H9 (cell line): ENCODE measurements at regions not wholly inside any gene's neighbourhood (a gene's known extent, or its start where the extent isn't known, plus 50 kb on each side); places are given as distances from the start of the nearest gene placed in this dataset.

Experiments used
- DNase-seq: peaks from one replicate; pipeline ENCODE4 v3.0.0-alpha.2; 2017
- H2AFZ ChIP-seq: one replicate; pipeline ENCODE4 v1.6.1; 2013; ENCODE audit warnings: mild to moderate bottlenecking, low read length, control low read depth, moderate library complexity
- H2AK5ac ChIP-seq: 2 replicates; pipeline ENCODE4 v1.6.1; 2013; ENCODE audit warnings: low read length, control low read depth, mixed read lengths; ENCODE audit not compliant: insufficient read length
- H2BK120ac ChIP-seq: one replicate; pipeline ENCODE4 v1.6.1; 2013; ENCODE audit warnings: low read depth, mild to moderate bottlenecking, low read length, control low read depth, inconsistent platforms; ENCODE audit not compliant: poor library complexity, severe bottlenecking
- H2BK12ac ChIP-seq: 2 replicates; pipeline ENCODE4 v1.6.1; 2013; ENCODE audit warnings: low read length, control low read depth, mixed read lengths, low read depth; ENCODE audit not compliant: insufficient read length
- H2BK15ac ChIP-seq: 2 replicates; pipeline ENCODE4 v1.6.1; 2013; ENCODE audit warnings: low read depth, low read length, control low read depth
- H2BK20ac ChIP-seq: one replicate; pipeline ENCODE4 v1.6.1; 2013; ENCODE audit warnings: low read depth, mild to moderate bottlenecking, low read length, control low read depth, inconsistent platforms; ENCODE audit not compliant: poor library complexity, severe bottlenecking
- H2BK5ac ChIP-seq: 2 replicates; pipeline ENCODE4 v1.6.1; 2013; ENCODE audit warnings: low read length, control low read depth, mixed read lengths; ENCODE audit not compliant: insufficient read length
- H3K14ac ChIP-seq: 2 replicates; pipeline ENCODE4 v1.6.1; 2013; ENCODE audit warnings: low read length, control low read depth; ENCODE audit not compliant: insufficient read depth
- H3K18ac ChIP-seq: 2 replicates; pipeline ENCODE4 v1.6.1; 2013; ENCODE audit warnings: low read depth, mild to moderate bottlenecking, mixed read lengths, low read length, control low read depth; ENCODE audit not compliant: insufficient read length
- H3K23ac ChIP-seq: 2 replicates; pipeline ENCODE4 v1.6.1; 2013; ENCODE audit warnings: low read length, control low read depth, mixed read lengths, low read depth; ENCODE audit not compliant: insufficient read length
- H3K23me2 ChIP-seq: 2 replicates; pipeline ENCODE4 v1.6.1; 2013; ENCODE audit warnings: low read depth, mild to moderate bottlenecking, mixed read lengths, low read length, control low read depth; ENCODE audit not compliant: insufficient read length, poor library complexity, severe bottlenecking
- H3K27ac ChIP-seq: 2 replicates; pipeline ENCODE4 v1.5.1; 2013; ENCODE audit warnings: low read length, control low read depth, mixed read lengths, low read depth; ENCODE audit not compliant: insufficient read length
- H3K27me3 ChIP-seq: 2 replicates; pipeline ENCODE4 v1.6.1; 2013; ENCODE audit warnings: low read length, control low read depth, inconsistent platforms; ENCODE audit not compliant: insufficient read depth
- H3K4ac ChIP-seq: 2 replicates; pipeline ENCODE4 v1.6.1; 2013; ENCODE audit warnings: low read depth, mild to moderate bottlenecking, control low read depth, inconsistent platforms, low read length, moderate library complexity
- H3K4me1 ChIP-seq: 2 replicates; pipeline ENCODE4 v1.6.1; 2013; ENCODE audit warnings: low read length, control low read depth, inconsistent platforms; ENCODE audit not compliant: insufficient read depth
- H3K4me2 ChIP-seq: 2 replicates; pipeline ENCODE4 v1.6.1; 2013; ENCODE audit warnings: low read length, control low read depth, mixed read lengths; ENCODE audit not compliant: insufficient read length, insufficient read depth
- H3K56ac ChIP-seq: 2 replicates; pipeline ENCODE4 v1.6.1; 2013; ENCODE audit warnings: low read depth, mild to moderate bottlenecking, mixed read lengths, low read length, control low read depth; ENCODE audit not compliant: insufficient read length
- H3K79me1 ChIP-seq: 2 replicates; pipeline ENCODE4 v1.6.1; 2013; ENCODE audit warnings: low read depth, mild to moderate bottlenecking, moderate library complexity, low read length, control low read depth, inconsistent platforms; ENCODE audit not compliant: insufficient read depth, poor library complexity, severe bottlenecking
- H3K79me2 ChIP-seq: 2 replicates; pipeline ENCODE4 v1.6.1; 2013; ENCODE audit warnings: low read length, control low read depth, inconsistent platforms; ENCODE audit not compliant: insufficient read depth
- H3K9ac ChIP-seq: 2 replicates; pipeline ENCODE4 v1.6.1; 2013; ENCODE audit warnings: low read length, control low read depth, mixed read lengths; ENCODE audit not compliant: insufficient read length; ENCODE audit errors: extremely low read depth
- H3K9me3 ChIP-seq: one replicate; pipeline ENCODE4 v1.6.1; 2013; ENCODE audit warnings: low read depth, low read length, inconsistent platforms; ENCODE audit not compliant: control insufficient read depth
- H3T11ph ChIP-seq: one replicate; pipeline ENCODE4 v1.6.1; 2013; ENCODE audit warnings: mild to moderate bottlenecking, low read length, control low read depth, inconsistent platforms
- H4K20me1 ChIP-seq: one replicate; pipeline ENCODE4 v1.6.1; 2013; ENCODE audit not compliant: control insufficient read depth, insufficient read length, insufficient read depth
- H4K5ac ChIP-seq: 2 replicates; pipeline ENCODE4 v1.6.1; 2013; ENCODE audit warnings: low read depth, mild to moderate bottlenecking, mixed read lengths, low read length, control low read depth; ENCODE audit not compliant: insufficient read length
- H4K8ac ChIP-seq: replicated peaks from 2 replicates; pipeline ENCODE4 v1.6.1; 2013; ENCODE audit warnings: low read length, control low read depth, mixed read lengths, low read depth; ENCODE audit not compliant: insufficient read length
- H4K91ac ChIP-seq: 2 replicates; pipeline ENCODE4 v1.6.1; 2013; ENCODE audit warnings: low read depth, mild to moderate bottlenecking, moderate library complexity, mixed read lengths, low read length, control low read depth; ENCODE audit not compliant: insufficient read length
- H3K27ac Mint-ChIP-seq, 3 experiments: 2 replicates in 2 of 3; 3 replicates in 1 of 3; pipeline ENCODE4 v1.8.0; 2020 to 2021; ENCODE audit warnings: mixed read lengths in 3 of 3, mild to moderate bottlenecking in 1 of 3, moderate library complexity in 1 of 3
- H3K27me3 Mint-ChIP-seq: 2 replicates; pipeline ENCODE4 v1.8.0; 2021; ENCODE audit warnings: low read depth, mild to moderate bottlenecking, moderate library complexity, mixed read lengths
- H3K36me3 Mint-ChIP-seq, 3 experiments: 2 replicates in 2 of 3; 3 replicates in 1 of 3; pipeline ENCODE4 v1.8.0; 2020 to 2021; ENCODE audit warnings: low read depth in 3 of 3, mixed read lengths in 3 of 3; ENCODE audit not compliant: insufficient read depth in 1 of 3
- H3K4me1 Mint-ChIP-seq, 2 experiments: 2 replicates each; pipeline ENCODE4 v1.8.0; 2020; ENCODE audit warnings: mixed read lengths in 2 of 2
- H3K4me3 Mint-ChIP-seq, 2 experiments: 2 replicates in 1 of 2; 3 replicates in 1 of 2; pipeline ENCODE4 v1.8.0; 2020 to 2021; ENCODE audit warnings: mild to moderate bottlenecking in 2 of 2, mixed read lengths in 2 of 2, moderate library complexity in 1 of 2
- H3K9me3 Mint-ChIP-seq, 2 experiments: 2 replicates in 1 of 2; 3 replicates in 1 of 2; pipeline ENCODE4 v1.8.0; 2020; ENCODE audit warnings: mild to moderate bottlenecking in 2 of 2, mixed read lengths in 2 of 2, moderate library complexity in 1 of 2
- CTCF ChIP-seq: fragments of 200-600 bp; sonication (generic); conservative IDR thresholded peaks from 3 replicates; pipeline ENCODE4 v1.8.0; 2021; ENCODE audit warnings: antibody characterized with exemption, mild to moderate bottlenecking
- WGBS: extraction: QIAGEN DNeasy Blood & Tissue Kit; methylation state at CpG from one replicate; pipeline ENCODE4 v1.1.7; 2013; ENCODE audit warnings: missing lambda C conversion rate, low lambda C conversion rate, mixed read lengths; ENCODE audit not compliant: insufficient read length; ENCODE audit errors: extremely low coverage; 5-methylcytosine and 5-hydroxymethylcytosine counted together

- no peaks in the 10 kb centered on the region for H3K79me1 ChIP-seq
- no CpG with 5 or more reads among the region's 3 CpGs for WGBS
- no peak overlapping the region for H3K27ac ChIP-seq
- H3K27me3 ChIP-seq: no peaks in the 10 kb centered on the region
- no peak overlapping the region for H3K4me2 ChIP-seq
- no peak for DNase-seq
- TF ChIP-seq CTCF: no peak
- Mint-ChIP-seq H3K9me3 (no peaks in the 10 kb centered on the region; a peak in 1 of 5 replicates), H3K4me1 (peaks cover 3% of the 10 kb centered on the region in 2 experiments; a peak in 2 of 4 replicates), H3K36me3 (no peaks in the 10 kb centered on the region), H3K27ac (no peak overlapping the region), H3K4me3 (no peak overlapping the region), H3K27me3 (no peaks in the 10 kb centered on the region)
- H3K79me2 ChIP-seq: no peaks in the 10 kb centered on the region
- H3K23me2 ChIP-seq: no peaks in the 10 kb centered on the region
- no peak overlapping the region for H2BK120ac ChIP-seq
- no peak overlapping the region for H3K56ac ChIP-seq
- H3K23ac ChIP-seq: no peak overlapping the region
- no peak overlapping the region for H4K91ac ChIP-seq
- H2BK20ac ChIP-seq: no peak overlapping the region
- no peaks in the 10 kb centered on the region for H3K4me1 ChIP-seq
- no peak overlapping the region for H2AK5ac ChIP-seq
- no peaks in the 10 kb centered on the region for H3K9me3 ChIP-seq
- H2BK12ac ChIP-seq: no peak overlapping the region
- no peak overlapping the region for H4K5ac ChIP-seq
- no peaks in the 10 kb centered on the region for H4K20me1 ChIP-seq
- no peak overlapping the region for H3K4ac ChIP-seq
- no peak overlapping the region for H4K8ac ChIP-seq
- H2AFZ ChIP-seq: no peak overlapping the region
- no peak overlapping the region for H3T11ph ChIP-seq
- H2BK5ac ChIP-seq: no peak overlapping the region
- H3K14ac ChIP-seq: no peak overlapping the region
- H3K9ac ChIP-seq: no peak overlapping the region
- H2BK15ac ChIP-seq: no peak overlapping the region
- no peak overlapping the region for H3K18ac ChIP-seq
Measured at GRCh38 chr2:61605245-61605644, 67.1 kb upstream of the XPO1 start.
